Stomach (tissue), 4 donors: ENCODE measurements at regions not wholly inside any gene's neighbourhood (a gene's known extent, or its start where the extent isn't known, plus 50 kb on each side); places are given as distances from the start of the nearest gene placed in this dataset.

Experiments used
- CTCF ChIP-seq, 7 experiments: fragments of 450-650 bp in 4 of 7; fragments of 200-600 bp in 3 of 7; sonication (generic) in 3 of 7; IDR thresholded peaks; one replicate each; pipeline ENCODE4 v1.5.1; 2016 to 2019; ENCODE audit warnings: antibody characterized with exemption in 7 of 7, control low read depth in 2 of 7, mild to moderate bottlenecking in 1 of 7
- POLR2A ChIP-seq, 4 donors: fragments of 450-650 bp; IDR thresholded peaks; one replicate each; pipeline ENCODE4 v1.6.1; 2016; ENCODE audit warnings: antibody characterized with exemption in 4 of 4, control low read depth in 2 of 4, mild to moderate bottlenecking in 1 of 4, moderate library complexity in 1 of 4
- POLR2AphosphoS5 ChIP-seq, 3 donors: sonication (generic); formaldehyde crosslinking; IDR thresholded peaks; one replicate each; pipeline ENCODE4 v1.6.1; 2016; ENCODE audit warnings: antibody characterized with exemption in 3 of 3

GRCh38 chr2:188751816-188752215 is 222.4 kb upstream of the COL3A1 start:
- TF ChIP-seq CTCF (IDR thresholded peaks at IDR 0.05) (no peak), POLR2AphosphoS5 (IDR thresholded peaks at IDR 0.05) (no peak), POLR2A (IDR thresholded peaks at IDR 0.05) (no peak)
